GM21423 (cell line): ENCODE measurements at regions not wholly inside any gene's neighbourhood (a gene's known extent, or its start where the extent isn't known, plus 50 kb on each side); places are given as distances from the start of the nearest gene placed in this dataset.
"Not testable (repeated sequence)": the region's sequence is repeated elsewhere in the genome, so short reads cannot be mapped to it uniquely, and the experiment has no call there.

Experiments
- ATAC-seq: cut with Tn5 transposase; IDR thresholded peaks from one replicate; pipeline ENCODE4 v1.9.1; 2021; ENCODE audit warnings: mild to moderate bottlenecking, moderate library complexity; ENCODE audit not compliant: unreplicated experiment

- no peak for ATAC-seq
Observed at GRCh38 chr10:130969700-130970099, 341.8 kb downstream of the TCERG1L start.

GRCh38 chr10:130970341-130971122 is 341.0 kb downstream of the TCERG1L start:
- ATAC-seq = no peak

GRCh38 chr10:130971123-130971435 is 340.4 kb downstream of the TCERG1L start:
- no peak for ATAC-seq

GRCh38 chr10:130973127-130973839 is 338.2 kb downstream of the TCERG1L start:
- no peak for ATAC-seq

GRCh38 chr10:130974166-130974565 is 337.4 kb downstream of the TCERG1L start:
- no peak for ATAC-seq

- not testable (repeated sequence) for ATAC-seq
Observed at GRCh38 chr10:130975351-130975750, 336.2 kb downstream of the TCERG1L start.

- no peak for ATAC-seq
Observed at GRCh38 chr10:130982802-130983201, 328.7 kb downstream of the TCERG1L start.

GRCh38 chr10:130983749-130984148 is 327.8 kb downstream of the TCERG1L start:
- ATAC-seq = no peak

- no peak for ATAC-seq
Observed at GRCh38 chr10:130984686-130985085, 326.8 kb downstream of the TCERG1L start.

GRCh38 chr10:130985158-130985753 is 326.3 kb downstream of the TCERG1L start:
- ATAC-seq = no peak

GRCh38 chr10:130986846-130987245 is 324.7 kb downstream of the TCERG1L start:
- no peak for ATAC-seq

GRCh38 chr10:130987401-130987800 is 324.1 kb downstream of the TCERG1L start:
- no peak for ATAC-seq

GRCh38 chr10:130989670-130990232 is 321.8 kb downstream of the TCERG1L start:
- no peak for ATAC-seq

GRCh38 chr10:130990486-130990885 is 321.0 kb downstream of the TCERG1L start:
- no peak for ATAC-seq

- no peak for ATAC-seq
Observed at GRCh38 chr10:130992802-130993523, 318.6 kb downstream of the TCERG1L start.

GRCh38 chr10:130993612-130994011 is 317.9 kb downstream of the TCERG1L start:
- ATAC-seq = no peak

GRCh38 chr10:130994191-130994590 is 317.3 kb downstream of the TCERG1L start:
- ATAC-seq = no peak

GRCh38 chr10:130994845-130995244 is 316.7 kb downstream of the TCERG1L start:
- ATAC-seq = no peak

- no peak for ATAC-seq
Observed at GRCh38 chr10:130997267-130998045, 314.1 kb downstream of the TCERG1L start.

- no peak for ATAC-seq
Observed at GRCh38 chr10:130998046-130998435, 313.5 kb downstream of the TCERG1L start.
